Embryonic facial prominence (tissue), 1 donor: ENCODE measurements at regions not wholly inside any gene's neighbourhood (a gene's known extent, or its start where the extent isn't known, plus 50 kb on each side); places are given as distances from the start of the nearest gene placed in this dataset.
"Not testable (repeated sequence)": the region's sequence is repeated elsewhere in the genome, so short reads cannot be mapped to it uniquely, and the experiment has no call there.

Experiments used
- DNase-seq: peaks from one replicate; pipeline ENCODE4 v3.0.0-alpha.2; 2016; ENCODE audit errors: extremely low spot score

GRCh38 chr5:155504606-155505005 lies 491.1 kb downstream of the KIF4B start:
- DNase-seq: no peak

- DNase-seq: no peak
These were observed 493.8 kb downstream of the KIF4B start for GRCh38 chr5:155507363-155507762.

- no peak for DNase-seq
These were observed 495.1 kb downstream of the KIF4B start for GRCh38 chr5:155508673-155509072.

DNA sequence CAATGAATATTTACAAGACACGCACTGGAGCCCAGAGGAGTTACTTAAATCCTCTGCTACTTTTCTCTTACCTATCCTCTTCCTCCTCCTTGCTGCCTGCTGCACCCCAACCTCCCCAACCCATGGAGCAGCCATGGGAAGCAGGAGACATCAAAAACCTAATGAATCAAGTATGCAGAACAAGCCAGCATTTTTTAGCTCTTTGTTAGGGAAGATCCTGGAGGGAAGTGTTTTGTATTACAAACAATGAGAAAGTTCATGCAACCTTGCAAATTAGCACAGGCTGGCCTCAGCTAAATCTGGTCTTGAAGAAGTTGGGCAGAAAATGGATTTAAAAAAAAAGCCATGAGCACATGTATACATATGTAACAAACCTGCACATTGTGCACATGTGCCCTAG lies 498.8 kb downstream of the KIF4B start:
- no peak for DNase-seq

GRCh38 chr5:155514105-155514563 lies 500.6 kb downstream of the KIF4B start:
- DNase-seq: no peak

GRCh38 chr5:155522540-155522939 lies 509.0 kb downstream of the KIF4B start:
- DNase-seq: no peak

GRCh38 chr5:155529362-155529761 lies 515.8 kb downstream of the KIF4B start:
- DNase-seq: no peak

DNA sequence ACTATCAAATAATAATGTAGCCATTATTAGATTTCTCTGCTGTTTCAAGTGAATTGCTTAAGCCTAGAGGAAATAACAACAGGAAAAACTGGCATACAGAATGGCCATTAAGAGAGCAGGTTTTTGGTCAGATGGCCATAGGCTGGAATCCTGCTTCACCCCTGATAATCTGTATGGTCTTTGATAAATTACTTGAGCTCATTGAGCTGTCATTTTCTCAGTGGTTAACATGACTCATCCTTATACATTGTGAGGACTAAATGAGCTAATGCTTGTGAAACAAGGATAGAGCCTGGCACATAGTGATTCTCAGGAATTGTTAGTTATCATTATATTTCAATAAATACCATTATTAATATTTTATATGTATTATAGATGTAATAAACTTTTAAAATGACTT lies 516.5 kb downstream of the KIF4B start:
- DNase-seq: no peak

DNA sequence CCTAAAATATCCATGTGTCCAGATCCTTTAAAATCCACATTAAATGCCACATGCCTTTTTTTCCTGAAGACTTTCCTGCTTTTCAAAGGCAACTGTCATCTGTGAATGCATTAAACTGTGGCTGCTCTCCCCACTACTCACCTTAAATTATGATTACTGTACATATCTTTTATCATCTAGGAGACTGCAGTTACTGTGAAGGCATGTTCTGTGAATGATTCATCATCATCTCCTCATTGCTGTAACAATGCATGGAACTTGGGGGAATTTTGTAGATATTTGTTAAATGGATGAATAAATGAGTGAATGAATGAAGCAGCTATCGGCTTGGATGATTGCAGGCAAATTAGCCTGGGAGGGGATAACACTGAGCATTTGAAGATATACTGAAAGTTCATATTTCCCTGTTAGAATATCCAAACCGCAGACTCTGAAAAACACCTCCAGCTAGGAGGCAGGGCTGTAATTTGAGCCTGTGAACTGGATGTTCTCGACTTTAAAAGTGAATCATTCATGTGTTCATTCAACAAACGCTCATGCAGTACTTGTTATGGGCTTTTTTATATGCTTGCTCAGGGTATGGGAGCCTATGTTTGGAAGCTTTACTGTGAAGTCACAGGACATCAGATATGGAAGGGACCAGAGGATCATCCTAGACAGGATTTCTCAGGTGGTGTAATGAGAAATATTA lies 519.2 kb downstream of the KIF4B start:
- no peak for DNase-seq

- no peak for DNase-seq
These were observed 526.5 kb downstream of the KIF4B start for GRCh38 chr5:155540000-155540595.

DNA sequence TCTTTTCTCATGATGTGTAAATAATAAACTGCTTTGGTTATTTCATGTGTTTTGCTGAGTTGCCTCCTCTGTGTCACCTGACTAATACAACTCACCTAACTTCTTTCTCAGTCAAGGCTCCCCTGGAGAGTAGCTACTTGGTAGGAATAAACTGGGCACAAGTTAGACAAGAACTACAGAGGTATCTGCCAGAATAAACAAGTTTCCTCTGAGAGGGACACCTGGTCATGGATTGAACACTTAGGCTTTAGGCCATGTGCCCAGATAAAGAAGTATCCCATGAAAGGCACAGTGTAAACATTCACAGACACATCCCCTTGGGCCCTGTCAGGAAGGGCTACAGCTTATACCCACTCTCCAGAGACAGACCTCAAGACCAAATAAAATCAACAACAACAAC lies 532.5 kb downstream of the KIF4B start:
- no peak for DNase-seq

- DNase-seq: no peak
These were observed 540.9 kb downstream of the KIF4B start for GRCh38 chr5:155554500-155554899.

GRCh38 chr5:155556222-155556621 lies 542.7 kb downstream of the KIF4B start:
- DNase-seq: no peak

DNA sequence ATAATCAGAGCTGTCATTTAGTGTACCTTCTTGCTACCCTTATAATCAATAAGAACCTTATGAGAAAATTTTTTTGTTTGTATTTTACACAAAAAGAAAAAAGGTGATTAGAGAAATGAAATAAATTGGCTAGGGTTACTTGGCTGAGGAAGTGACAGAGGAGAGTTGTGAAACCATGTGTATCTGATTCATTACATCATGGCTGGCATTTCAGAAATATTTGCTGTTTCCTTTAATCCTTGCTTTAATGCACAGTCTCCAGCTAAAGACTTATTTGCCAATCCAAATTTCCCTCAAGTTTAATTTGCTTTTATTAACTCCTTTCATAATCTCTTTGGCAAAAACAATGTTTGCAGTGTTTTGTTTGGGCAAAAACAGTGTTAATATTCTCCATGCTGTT lies 543.1 kb downstream of the KIF4B start:
- DNase-seq: no peak

GRCh38 chr5:155562158-155562557 lies 548.6 kb downstream of the KIF4B start:
- no peak for DNase-seq

DNA sequence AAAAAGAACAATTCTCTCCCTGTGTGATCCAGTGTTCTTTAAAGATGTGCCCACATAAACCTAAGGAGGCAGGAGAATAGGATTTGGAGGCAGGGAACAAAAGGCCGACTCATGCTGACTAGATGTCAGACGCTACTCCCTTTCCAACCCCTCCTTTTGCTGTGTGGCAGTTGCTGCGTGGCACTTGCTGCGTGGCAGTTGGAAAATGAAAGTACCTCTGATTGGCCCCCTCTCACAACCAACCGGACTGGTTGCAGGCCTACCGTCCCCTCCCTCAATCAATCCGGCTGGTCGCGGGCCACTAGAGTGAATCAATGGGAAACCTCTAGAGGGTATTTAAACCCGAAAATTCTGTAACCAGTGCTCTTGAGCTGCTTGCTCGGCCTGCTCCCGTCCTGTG lies 551.0 kb downstream of the KIF4B start:
- DNase-seq: no peak

DNA sequence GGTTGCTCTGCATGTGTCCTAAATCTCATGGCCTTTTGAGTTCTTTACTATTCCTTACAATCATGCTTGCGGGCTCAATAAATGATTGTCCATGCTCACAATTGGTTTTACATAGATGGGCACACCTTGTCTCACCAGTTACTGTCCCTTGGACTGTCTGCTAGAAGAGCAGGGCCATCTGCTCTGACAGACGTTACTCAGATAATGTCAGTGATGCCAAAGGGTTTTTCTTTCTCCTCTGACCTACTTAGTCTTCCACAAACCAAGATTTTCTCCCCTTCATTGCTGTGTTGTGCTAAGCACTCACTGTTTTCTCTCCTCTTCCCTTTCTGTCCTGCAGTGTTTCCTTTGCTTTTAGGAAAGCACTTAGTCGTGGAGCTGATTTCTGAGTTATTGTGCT lies 562.3 kb downstream of the KIF4B start:
- DNase-seq: no peak

DNA sequence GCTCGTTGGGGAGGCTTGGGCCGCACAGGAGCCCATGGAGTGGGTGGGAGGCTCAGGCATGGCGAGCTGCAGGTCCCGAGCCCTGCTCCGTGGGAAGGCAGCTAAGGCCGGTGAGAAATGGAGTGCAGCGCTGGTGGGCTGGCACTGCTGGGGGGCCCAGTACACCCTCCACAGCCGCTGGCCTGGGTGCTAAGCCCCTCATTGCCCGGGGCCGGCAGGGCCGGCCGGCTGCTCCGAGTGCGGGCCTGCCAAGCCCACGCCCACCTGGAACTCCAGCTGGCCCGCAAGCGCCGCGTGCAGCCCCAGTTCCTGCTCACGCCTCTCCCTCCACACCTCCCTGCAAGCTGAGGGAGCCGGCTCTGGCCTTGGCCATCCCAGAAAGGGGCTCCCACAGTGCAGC lies 573.3 kb downstream of the KIF4B start:
- not testable (repeated sequence) for DNase-seq

GRCh38 chr5:155587458-155587857 lies 573.9 kb downstream of the KIF4B start:
- DNase-seq: no peak

DNA sequence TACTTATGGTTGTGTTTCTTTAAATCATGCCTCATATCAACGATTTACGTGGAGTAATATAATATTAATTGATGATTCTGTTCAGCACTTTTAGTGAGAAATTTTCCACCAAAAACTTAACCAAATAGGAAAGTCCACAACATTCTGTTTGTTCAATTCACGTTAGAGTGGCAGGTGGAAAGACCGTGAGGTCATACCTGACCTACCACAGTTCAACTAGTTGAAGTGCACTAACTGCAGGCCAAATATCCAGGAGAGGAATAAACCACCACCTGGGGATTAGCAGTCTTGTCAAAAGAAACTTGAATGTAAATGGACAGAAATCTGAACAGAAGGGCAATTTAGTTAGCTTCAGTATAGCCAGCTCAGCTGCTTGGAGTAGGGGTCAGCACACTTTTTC lies 577.7 kb downstream of the KIF4B start:
- no peak for DNase-seq

DNA sequence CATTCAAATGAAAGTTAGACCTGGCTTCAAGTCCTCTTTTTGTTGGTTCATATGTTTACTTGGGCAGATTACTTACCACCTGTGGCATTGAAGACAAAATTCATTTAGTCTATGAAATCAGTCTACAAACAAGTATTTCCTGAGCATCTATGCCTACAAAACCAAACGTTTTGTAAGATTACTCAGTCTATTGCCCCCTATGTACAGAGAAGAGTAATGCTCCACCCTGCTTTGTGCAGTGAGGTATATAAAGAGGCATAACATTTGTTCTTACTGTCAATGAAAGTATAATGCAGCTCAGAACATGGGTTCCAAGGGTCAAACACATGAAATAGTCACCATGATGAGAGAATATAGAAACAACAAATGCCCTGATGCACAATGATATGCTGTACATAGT lies 580.7 kb downstream of the KIF4B start:
- no peak for DNase-seq

GRCh38 chr5:155595791-155596190 lies 582.2 kb downstream of the KIF4B start:
- DNase-seq: no peak

GRCh38 chr5:155598552-155598951 lies 585.0 kb downstream of the KIF4B start:
- no peak for DNase-seq

- no peak for DNase-seq
These were observed 592.4 kb downstream of the KIF4B start for GRCh38 chr5:155605920-155606319.
